ENCODE measurements at regions not wholly inside any gene's neighbourhood (a gene's known extent, or its start where the extent isn't known, plus 50 kb on each side); places are given as distances from the start of the nearest gene placed in this dataset.

- TF ChIP-seq CTCF (IDR thresholded peaks at IDR 0.05; ENCODE audit: low read depth, low read length) = no peak
- CTCF ChIA-PET = no interaction called here
- Histone ChIP-seq H3K9me3 (ENCODE audit: control insufficient read depth, insufficient read depth, low read length) (no peaks in the 10 kb centered on the region), H3K27me3 (ENCODE audit: control insufficient read depth, insufficient read depth, low read length) (no peaks in the 10 kb centered on the region), H3K4me3 (ENCODE audit: low read depth, low read length) (no peak overlapping the region), H3K27ac (ENCODE audit: low read depth, low read length) (no peak overlapping the region)
- DNase-seq (ENCODE audit: low read depth, low spot score) = no peak
- POLR2A ChIA-PET = no interaction called here
Observed at GRCh38 chr6:50586331-50586675, 127.0 kb upstream of the TFAP2D start.

GRCh38 chr6:50589751-50590470, 123.4 kb upstream of the TFAP2D start:
- Histone ChIP-seq H3K27ac (ENCODE audit: low read depth, low read length) (no peak overlapping the region), H3K4me3 (ENCODE audit: low read depth, low read length) (no peak overlapping the region), H3K27me3 (ENCODE audit: control insufficient read depth, insufficient read depth, low read length) (no peaks in the 10 kb centered on the region), H3K9me3 (ENCODE audit: control insufficient read depth, insufficient read depth, low read length) (no peaks in the 10 kb centered on the region)
- ChIA-PET CTCF (interaction anchor here (1.9 kb wide), 1 partner anchor 12 kb away, joined by 5 read pairs; no protein-coding TSS in a partner anchor), POLR2A (no interaction called here)
- DNase-seq (ENCODE audit: low read depth, low spot score) = no peak
- TF ChIP-seq CTCF (IDR thresholded peaks at IDR 0.05; ENCODE audit: low read depth, low read length) = no peak

- Histone ChIP-seq H3K4me3 (ENCODE audit: low read depth, low read length) (no peak overlapping the region), H3K27ac (ENCODE audit: low read depth, low read length) (no peak overlapping the region), H3K9me3 (ENCODE audit: control insufficient read depth, insufficient read depth, low read length) (no peaks in the 10 kb centered on the region), H3K27me3 (ENCODE audit: control insufficient read depth, insufficient read depth, low read length) (no peaks in the 10 kb centered on the region)
- ChIA-PET POLR2A (no interaction called here), CTCF (interaction anchor here (0.9 to 1.3 kb wide), 2 partner anchors 10 to 462 kb away, joined by 4 read pairs; no protein-coding TSS in a partner anchor)
- no peak for TF ChIP-seq CTCF (IDR thresholded peaks at IDR 0.05; ENCODE audit: low read depth, low read length)
- no peak for DNase-seq (ENCODE audit: low read depth, low spot score)
Observed at GRCh38 chr6:50591135-50591534, 122.2 kb upstream of the TFAP2D start.

GRCh38 chr6:50600280-50600679, 113.0 kb upstream of the TFAP2D start:
- POLR2A ChIA-PET = no interaction called here

More at GRCh38 chr6:50600280-50600679, 113.0 kb upstream of the TFAP2D start:
- TF ChIP-seq CTCF (IDR thresholded peaks at IDR 0.05; ENCODE audit: low read depth, low read length) = no peak
- no peaks in the 10 kb centered on the region for H3K27me3 ChIP-seq (ENCODE audit: control insufficient read depth, insufficient read depth, low read length)
- CTCF ChIA-PET = interaction anchor here (0.7 to 0.9 kb wide), 2 partner anchors 178 to 455 kb away, joined by 5 read pairs; no protein-coding TSS in a partner anchor
- no peak overlapping the region for H3K27ac ChIP-seq (ENCODE audit: low read depth, low read length)
- DNase-seq (ENCODE audit: low read depth, low spot score) = no peak
- no peaks in the 10 kb centered on the region for H3K9me3 ChIP-seq (ENCODE audit: control insufficient read depth, insufficient read depth, low read length)
- H3K4me3 ChIP-seq (ENCODE audit: low read depth, low read length) = no peak overlapping the region

Data from AG04450 (cell line).